HepG2 (cell line): ENCODE measurements at regions not wholly inside any gene's neighbourhood (a gene's known extent, or its start where the extent isn't known, plus 50 kb on each side); places are given as distances from the start of the nearest gene placed in this dataset.
"Not testable (repeated sequence)": the region's sequence is repeated elsewhere in the genome, so short reads cannot be mapped to it uniquely, and the experiment has no call there.

ENCODE experiments used
- ATAC-seq: fragments of 200-7000 bp; cut with Tn5 transposase; 3 replicates; pipeline ENCODE4 v1.9.1; 2020; ENCODE audit warnings: mild to moderate bottlenecking, moderate library complexity
- BruUV-seq: library from RNA; stranded (reverse); fragments of 400-500 nt; replicated peaks from 2 replicates; lab custom pipeline; 2021; lab: Mats Ljungman, UMichigan
- CTCF ChIA-PET: fragments of 300-600 bp; formaldehyde crosslinking; extraction: SDS; loops from one replicate; lab custom pipeline; 2021; ENCODE audit warnings: low total read pairs, inconsistent platforms, low intra/inter-chr PET ratio; lab: Yijun Ruan, JAX
- POLR2A ChIA-PET: fragments of 350-600 bp; sonication (Branson Sonifier 250); formaldehyde crosslinking; loops from one replicate; lab custom pipeline; 2020; ENCODE audit warnings: antibody characterized with exemption, inconsistent platforms; lab: Yijun Ruan, JAX
- DNase-seq: peaks from one replicate; pipeline ENCODE4 v3.0.0-alpha.2; 2015; ENCODE audit warnings: low spot score
- FAIRE-seq: peaks from 3 replicates; lab custom pipeline; 2011; peaks lifted over from hg19 to GRCh38; lab: Jason Lieb, UNC
- H2AFZ ChIP-seq: one replicate; pipeline ENCODE4 v1.6.1; 2011; ENCODE audit warnings: low read length, inconsistent platforms
- H3K27ac ChIP-seq: fragments of 300-600 bp; 3 replicates; pipeline ENCODE4 v1.8.0; 2011; ENCODE audit warnings: mixed run types, mild to moderate bottlenecking, mixed read lengths, low read length, inconsistent platforms; ENCODE audit not compliant: insufficient read depth; ENCODE audit errors: extremely low read length
- H3K27me3 ChIP-seq, 2 experiments: fragments of 200-600 bp in 1 of 2; 2 replicates in 1 of 2; 3 replicates in 1 of 2; pipeline versions ENCODE4 v1.6.0 to v1.8.0; 2011; ENCODE audit warnings: low read length in 2 of 2, mild to moderate bottlenecking in 2 of 2, moderate library complexity in 2 of 2, inconsistent platforms in 1 of 2; ENCODE audit not compliant: insufficient read depth in 2 of 2, control insufficient read depth in 1 of 2
- H3K36me3 ChIP-seq, 2 experiments: fragments of 200-600 bp in 1 of 2; replicated peaks in 1 of 2; 2 replicates in 1 of 2; 3 replicates in 1 of 2; pipeline versions ENCODE4 v1.5.1 to v1.8.0; 2011; ENCODE audit warnings: low read length in 2 of 2, inconsistent platforms in 1 of 2; ENCODE audit not compliant: insufficient read depth in 2 of 2, control insufficient read depth in 1 of 2
- H3K4me1 ChIP-seq: 2 replicates; pipeline ENCODE4 v1.5.1; 2012; ENCODE audit warnings: low read length, inconsistent platforms; ENCODE audit not compliant: insufficient read depth
- H3K4me2 ChIP-seq: 2 replicates; pipeline ENCODE4 v1.6.0; 2011; ENCODE audit warnings: low read depth, low read length, inconsistent platforms
- H3K4me3 ChIP-seq, 3 experiments: fragments of 200-600 bp in 1 of 3; sonication (generic), shearing (Covaris generic) in 1 of 3; replicated peaks in 1 of 3; 2 replicates each; pipeline ENCODE4 v1.5.1; 2011 to 2016; ENCODE audit warnings: low read length in 3 of 3, inconsistent platforms in 2 of 3, low read depth in 2 of 3, mild to moderate bottlenecking in 2 of 3, control low read depth in 1 of 3, mixed read lengths in 1 of 3; ENCODE audit not compliant: insufficient read depth in 1 of 3
- H3K79me2 ChIP-seq: one replicate; pipeline ENCODE4 v1.6.1; 2011; ENCODE audit warnings: low read length, inconsistent platforms; ENCODE audit not compliant: insufficient read depth
- H3K9ac ChIP-seq: 2 replicates; pipeline ENCODE4 v1.6.0; 2011; ENCODE audit warnings: mild to moderate bottlenecking, low read depth, low read length, inconsistent platforms; ENCODE audit not compliant: insufficient read depth
- H3K9me3 ChIP-seq: 2 replicates; pipeline ENCODE4 v1.5.1; 2012; ENCODE audit warnings: mild to moderate bottlenecking, low read length
- H4K20me1 ChIP-seq: 2 replicates; pipeline ENCODE4 v1.6.0; 2011; ENCODE audit warnings: inconsistent platforms, mild to moderate bottlenecking, low read length, moderate library complexity; ENCODE audit not compliant: insufficient read depth
- FLYWCH1 ChIP-seq: sonication (generic); formaldehyde crosslinking; IDR thresholded peaks from 2 replicates; pipeline ENCODE4 v1.8.1; 2023; ENCODE audit warnings: mild to moderate bottlenecking, missing genetic modification reagents
- TEAD3 ChIP-seq: optimal IDR thresholded peaks from 2 replicates; pipeline ENCODE3; 2016; ENCODE audit warnings: borderline replicate concordance
- ZNF296 ChIP-seq: sonication (generic); formaldehyde crosslinking; conservative IDR thresholded peaks from 2 replicates; pipeline ENCODE4 v1.5.0; 2020; ENCODE audit warnings: mild to moderate bottlenecking, missing genetic modification reagents
- ZNF350 ChIP-seq: sonication (generic); formaldehyde crosslinking; IDR thresholded peaks from 2 replicates; pipeline ENCODE4 v1.4.0; 2020; ENCODE audit warnings: mild to moderate bottlenecking, low read depth, missing genetic modification reagents, borderline replicate concordance
- WGBS: methylation state at CpG from one replicate; pipeline ENCODE4 v1.1.6; 2017; ENCODE audit warnings: low lambda C conversion rate; 5-methylcytosine and 5-hydroxymethylcytosine counted together
- in situ Hi-C: cut with HindIII; loops from 2 replicates; pipeline ENCODE4 v1.10.0; 2017; ENCODE audit warnings: low pct_unique_long_range_greater_than_20kb; ENCODE audit not compliant: extremely low pct_ligation_motif_present
- intact Hi-C: fragments of 100-400 bp; cut with micrococcal nuclease; formaldehyde crosslinking; loops from one replicate; pipeline ENCODE4 v1.10.0; 2022; ENCODE audit not compliant: unreplicated experiment
- TF ChIP-seq, protein P1 (sequence below): sonication (generic); formaldehyde crosslinking; IDR thresholded peaks from 2 replicates; pipeline ENCODE4 v1.4.0; 2020; ENCODE audit warnings: mild to moderate bottlenecking, low read depth, missing genetic modification reagents
- TF ChIP-seq, protein P2 (sequence below): fragments of 450-650 bp; IDR thresholded peaks from 2 replicates; pipeline ENCODE4 v1.6.1; 2017; ENCODE audit warnings: mild to moderate bottlenecking

DNA sequence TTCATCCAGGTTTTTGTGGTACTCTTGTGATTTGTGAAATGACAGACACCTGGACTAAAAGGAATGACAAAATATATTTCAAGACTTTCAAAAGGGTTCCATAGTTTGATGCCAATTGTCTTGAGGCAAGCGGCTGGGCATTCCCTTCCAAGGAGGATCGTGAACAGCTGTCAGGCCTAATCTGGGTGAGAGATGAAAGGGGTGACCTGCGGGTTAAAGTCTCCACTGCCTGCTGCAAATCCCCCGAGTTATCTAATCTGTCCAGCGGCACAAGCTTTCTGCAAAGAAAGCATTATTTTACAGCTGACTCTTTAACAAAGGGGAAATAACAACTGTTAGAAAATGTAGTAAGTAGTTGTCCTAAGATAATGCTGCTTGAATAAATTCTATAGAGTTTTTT, 128.7 kb upstream of the MB21D2 start:
- in situ Hi-C loops: loop anchor here (10.0 to 25.0 kb wide), 3 partner anchors 482 to 584 kb away; partner anchors contain the start of gene ATP13A4
- Histone ChIP-seq H3K79me2 (no peaks in the 10 kb centered on the region), H4K20me1 (no peaks in the 10 kb centered on the region; the same call in 1 of the 2 replicates), H3K36me3 (no peaks in the 10 kb centered on the region), H3K4me2 (no peak overlapping the region), H2AFZ (no peak overlapping the region), H3K9me3 (no peaks in the 10 kb centered on the region), H3K27ac (no peak overlapping the region), H3K9ac (no peak overlapping the region), H3K27me3 (no peaks in the 10 kb centered on the region), H3K4me3 (no peak overlapping the region), H3K4me1 (no peaks in the 10 kb centered on the region)
- ATAC-seq (no peak), DNase-seq (no peak), FAIRE-seq (no peak)
- POLR2A ChIA-PET: no interaction called here
- CTCF ChIA-PET: no interaction called here
- 0% methylated on average over 5 of the region's 5 CpGs for WGBS
- BruUV-seq: no TSS peak
- intact Hi-C loops: loop anchor here (10.0 kb wide), 2 partner anchors 482 to 582 kb away; no protein-coding TSS in a partner anchor
- TF ChIP-seq ZNF296 (CRISPR knock-in tag) (no peak), TEAD3 (CRISPR knock-in tag) (no peak), FLYWCH1 (CRISPR knock-in tag) (no peak), ZNF350 (CRISPR knock-in tag) (no peak)
- TF ChIP-seq, protein P1, sequence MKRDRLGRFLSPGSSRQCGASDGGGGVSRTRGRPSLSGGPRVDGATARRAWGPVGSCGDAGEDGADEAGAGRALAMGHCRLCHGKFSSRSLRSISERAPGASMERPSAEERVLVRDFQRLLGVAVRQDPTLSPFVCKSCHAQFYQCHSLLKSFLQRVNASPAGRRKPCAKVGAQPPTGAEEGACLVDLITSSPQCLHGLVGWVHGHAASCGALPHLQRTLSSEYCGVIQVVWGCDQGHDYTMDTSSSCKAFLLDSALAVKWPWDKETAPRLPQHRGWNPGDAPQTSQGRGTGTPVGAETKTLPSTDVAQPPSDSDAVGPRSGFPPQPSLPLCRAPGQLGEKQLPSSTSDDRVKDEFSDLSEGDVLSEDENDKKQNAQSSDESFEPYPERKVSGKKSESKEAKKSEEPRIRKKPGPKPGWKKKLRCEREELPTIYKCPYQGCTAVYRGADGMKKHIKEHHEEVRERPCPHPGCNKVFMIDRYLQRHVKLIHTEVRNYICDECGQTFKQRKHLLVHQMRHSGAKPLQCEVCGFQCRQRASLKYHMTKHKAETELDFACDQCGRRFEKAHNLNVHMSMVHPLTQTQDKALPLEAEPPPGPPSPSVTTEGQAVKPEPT: no peak
- TF ChIP-seq, protein P2, sequence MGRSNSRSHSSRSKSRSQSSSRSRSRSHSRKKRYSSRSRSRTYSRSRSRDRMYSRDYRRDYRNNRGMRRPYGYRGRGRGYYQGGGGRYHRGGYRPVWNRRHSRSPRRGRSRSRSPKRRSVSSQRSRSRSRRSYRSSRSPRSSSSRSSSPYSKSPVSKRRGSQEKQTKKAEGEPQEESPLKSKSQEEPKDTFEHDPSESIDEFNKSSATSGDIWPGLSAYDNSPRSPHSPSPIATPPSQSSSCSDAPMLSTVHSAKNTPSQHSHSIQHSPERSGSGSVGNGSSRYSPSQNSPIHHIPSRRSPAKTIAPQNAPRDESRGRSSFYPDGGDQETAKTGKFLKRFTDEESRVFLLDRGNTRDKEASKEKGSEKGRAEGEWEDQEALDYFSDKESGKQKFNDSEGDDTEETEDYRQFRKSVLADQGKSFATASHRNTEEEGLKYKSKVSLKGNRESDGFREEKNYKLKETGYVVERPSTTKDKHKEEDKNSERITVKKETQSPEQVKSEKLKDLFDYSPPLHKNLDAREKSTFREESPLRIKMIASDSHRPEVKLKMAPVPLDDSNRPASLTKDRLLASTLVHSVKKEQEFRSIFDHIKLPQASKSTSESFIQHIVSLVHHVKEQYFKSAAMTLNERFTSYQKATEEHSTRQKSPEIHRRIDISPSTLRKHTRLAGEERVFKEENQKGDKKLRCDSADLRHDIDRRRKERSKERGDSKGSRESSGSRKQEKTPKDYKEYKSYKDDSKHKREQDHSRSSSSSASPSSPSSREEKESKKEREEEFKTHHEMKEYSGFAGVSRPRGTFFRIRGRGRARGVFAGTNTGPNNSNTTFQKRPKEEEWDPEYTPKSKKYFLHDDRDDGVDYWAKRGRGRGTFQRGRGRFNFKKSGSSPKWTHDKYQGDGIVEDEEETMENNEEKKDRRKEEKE: no peak

DNA sequence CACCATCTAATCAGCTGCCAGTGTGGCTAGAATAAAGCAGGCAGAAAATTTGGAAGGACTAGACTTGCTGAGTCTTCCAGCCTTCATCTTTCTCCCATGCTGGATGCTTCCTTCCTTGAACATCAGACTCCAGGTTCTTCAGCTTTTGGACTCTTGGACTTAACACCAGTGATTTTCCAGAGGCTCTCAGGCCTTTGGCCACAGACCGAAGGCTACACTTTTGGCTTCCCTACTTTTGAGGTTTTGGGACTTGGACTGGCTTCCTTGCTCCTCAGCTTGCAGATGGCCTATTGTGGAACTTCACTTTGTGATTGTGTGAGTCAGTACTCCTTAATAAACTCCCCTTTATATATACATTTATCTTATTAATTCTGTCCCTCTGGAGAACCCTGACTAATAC, 129.8 kb upstream of the MB21D2 start:
- intact Hi-C loops (loop anchor here (10.0 kb wide), 2 partner anchors 483 to 583 kb away; no protein-coding TSS in a partner anchor), in situ Hi-C loops (loop anchor here (10.0 to 25.0 kb wide), 3 partner anchors 483 to 585 kb away; partner anchors contain the start of gene ATP13A4)

More for the DNA sequence above, 129.8 kb upstream of the MB21D2 start:
- H3K36me3 ChIP-seq, H3K27me3 ChIP-seq, H3K4me1 ChIP-seq, POLR2A ChIA-PET, H2AFZ ChIP-seq, DNase-seq, CTCF ChIA-PET, H4K20me1 ChIP-seq, H3K9me3 ChIP-seq, H3K4me2 ChIP-seq, H3K9ac ChIP-seq, H3K79me2 ChIP-seq, FAIRE-seq, BruUV-seq, ATAC-seq, H3K4me3 ChIP-seq, H3K27ac ChIP-seq: not testable (repeated sequence)
- WGBS: 0% methylated on average over 1 of the region's 1 CpG
